Tibial artery (tissue), 4 donors: ENCODE measurements at regions not wholly inside any gene's neighbourhood (a gene's known extent, or its start where the extent isn't known, plus 50 kb on each side); places are given as distances from the start of the nearest gene placed in this dataset.
"Not testable (repeated sequence)": the region's sequence is repeated elsewhere in the genome, so short reads cannot be mapped to it uniquely, and the experiment has no call there.

Source experiments
- DNase-seq, 2 donors: peaks; one replicate each; pipeline ENCODE4 v3.0.0-alpha.2; 2019
- H3K27ac ChIP-seq, 2 donors: fragments of 200-600 bp; sonication (generic) in 1 of 2; 1 replicate in 1 of 2; 2 replicates in 1 of 2; pipeline ENCODE4 v1.5.1; 2018 to 2019; ENCODE audit warnings: mild to moderate bottlenecking in 1 of 2
- H3K27me3 ChIP-seq, 2 donors: fragments of 200-600 bp; sonication (generic) in 1 of 2; one replicate each; pipeline versions ENCODE4 v1.5.1 to v1.6.0; 2016 to 2019
- H3K36me3 ChIP-seq, 3 donors: fragments of 200-600 bp; sonication (generic) in 2 of 3; one replicate each; pipeline ENCODE4 v1.5.1; 2016 to 2019; ENCODE audit warnings: mild to moderate bottlenecking in 2 of 3
- H3K4me1 ChIP-seq, 4 donors: fragments of 200-600 bp; sonication (generic) in 2 of 4; 1 replicate in 3 of 4; 2 replicates in 1 of 4; pipeline ENCODE4 v1.5.1; 2016 to 2019
- H3K4me3 ChIP-seq, 2 donors: fragments of 200-600 bp; sonication (generic) in 1 of 2; 1 replicate in 1 of 2; 2 replicates in 1 of 2; pipeline ENCODE4 v1.5.1; 2018 to 2019; ENCODE audit warnings: mild to moderate bottlenecking in 2 of 2
- H3K9me3 ChIP-seq, 3 donors: fragments of 200-600 bp; sonication (generic) in 1 of 3; one replicate each; pipeline ENCODE4 v1.5.1; 2016 to 2019
- CTCF ChIP-seq, 2 experiments: fragments of 200-600 bp in 1 of 2; fragments of 450-650 bp in 1 of 2; IDR thresholded peaks; one replicate each; pipeline ENCODE4 v1.5.1; 2017 to 2019; ENCODE audit warnings: antibody characterized with exemption in 2 of 2, mild to moderate bottlenecking in 1 of 2, moderate library complexity in 1 of 2
- intact Hi-C: fragments of 100-400 bp; cut with DNase I; formaldehyde crosslinking; loops from one replicate; pipeline ENCODE4 v1.15.0; 2023; ENCODE audit warnings: low total_unique reads

- no peaks in the 10 kb centered on the region for H3K36me3 ChIP-seq
- H3K4me1 ChIP-seq: no peaks in the 10 kb centered on the region
- H3K27me3 ChIP-seq: no peaks in the 10 kb centered on the region
- DNase-seq: no peak
- intact Hi-C loops: no loop called here
- H3K4me3 ChIP-seq: no peak overlapping the region
- no peaks in the 10 kb centered on the region for H3K9me3 ChIP-seq
- TF ChIP-seq CTCF (IDR thresholded peaks at IDR 0.05): no peak
- no peak overlapping the region for H3K27ac ChIP-seq
Observed at GRCh38 chr4:43148481-43148880, 256.0 kb downstream of the GRXCR1 start.

- H3K36me3 ChIP-seq: no peaks in the 10 kb centered on the region
- no peak overlapping the region for H3K27ac ChIP-seq
- H3K4me1 ChIP-seq: no peaks in the 10 kb centered on the region
- no peak overlapping the region for H3K4me3 ChIP-seq
- DNase-seq: no peak
- no peak for TF ChIP-seq CTCF (IDR thresholded peaks at IDR 0.05)
- H3K9me3 ChIP-seq: no peaks in the 10 kb centered on the region
- intact Hi-C loops: no loop called here
- no peaks in the 10 kb centered on the region for H3K27me3 ChIP-seq
Observed at GRCh38 chr4:43163101-43163792, 270.7 kb downstream of the GRXCR1 start.

- Histone ChIP-seq H3K27ac (no peak overlapping the region), H3K27me3 (no peaks in the 10 kb centered on the region), H3K9me3 (no peaks in the 10 kb centered on the region), H3K4me1 (no peaks in the 10 kb centered on the region), H3K36me3 (no peaks in the 10 kb centered on the region), H3K4me3 (no peak overlapping the region)
- DNase-seq: no peak
- no peak for TF ChIP-seq CTCF (IDR thresholded peaks at IDR 0.05)
- intact Hi-C loops: no loop called here
Observed at GRCh38 chr4:43189741-43190140, 297.2 kb downstream of the GRXCR1 start.

- intact Hi-C loops, H3K36me3 ChIP-seq: not testable (repeated sequence)
Observed at GRCh38 chr4:43212576-43212975, 320.1 kb downstream of the GRXCR1 start.

GRCh38 chr4:43223820-43224219 lies 331.3 kb downstream of the GRXCR1 start:
- Histone ChIP-seq H3K4me1 (no peaks in the 10 kb centered on the region), H3K4me3 (no peak overlapping the region), H3K27ac (no peak overlapping the region), H3K27me3 (no peaks in the 10 kb centered on the region), H3K36me3 (no peaks in the 10 kb centered on the region), H3K9me3 (no peaks in the 10 kb centered on the region)
- DNase-seq: no peak
- no peak for TF ChIP-seq CTCF (IDR thresholded peaks at IDR 0.05)
- intact Hi-C loops: no loop called here

More at GRCh38 chr4:43212576-43212975, 320.1 kb downstream of the GRXCR1 start:
- not testable (repeated sequence) for H3K27ac ChIP-seq, H3K4me1 ChIP-seq, H3K4me3 ChIP-seq, H3K27me3 ChIP-seq, H3K9me3 ChIP-seq, DNase-seq

- Histone ChIP-seq H3K27ac (no peak overlapping the region), H3K9me3 (no peaks in the 10 kb centered on the region), H3K36me3 (no peaks in the 10 kb centered on the region), H3K27me3 (no peaks in the 10 kb centered on the region), H3K4me3 (no peak overlapping the region), H3K4me1 (no peaks in the 10 kb centered on the region)
- intact Hi-C loops: no loop called here
- no peak for DNase-seq
- TF ChIP-seq CTCF (IDR thresholded peaks at IDR 0.05): no peak
Observed at GRCh38 chr4:43224559-43224958, 332.0 kb downstream of the GRXCR1 start.
